ENCODE measurements at regions not wholly inside any gene's neighbourhood (a gene's known extent, or its start where the extent isn't known, plus 50 kb on each side); places are given as distances from the start of the nearest gene placed in this dataset.

DNA sequence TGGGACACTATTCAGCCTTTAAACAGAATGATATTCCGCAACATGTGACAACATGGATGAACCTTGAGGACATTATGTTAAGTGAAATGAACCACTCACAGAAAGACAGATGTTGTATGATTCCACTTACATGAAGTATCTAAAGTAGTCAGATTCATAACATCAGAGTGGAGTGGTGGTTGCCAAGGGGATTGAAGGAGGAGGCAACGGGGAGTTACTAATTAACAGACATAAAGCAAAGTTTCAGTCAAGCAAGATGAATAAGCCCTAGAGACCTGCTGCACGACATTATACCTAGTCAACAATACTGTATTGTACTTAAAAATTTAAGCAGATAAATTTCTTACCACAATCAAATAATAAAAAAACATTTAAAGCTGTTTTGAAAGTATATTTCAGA lies 105.0 kb upstream of the NR0B1 start:
- DNase-seq = peak; percentile 7

DNA sequence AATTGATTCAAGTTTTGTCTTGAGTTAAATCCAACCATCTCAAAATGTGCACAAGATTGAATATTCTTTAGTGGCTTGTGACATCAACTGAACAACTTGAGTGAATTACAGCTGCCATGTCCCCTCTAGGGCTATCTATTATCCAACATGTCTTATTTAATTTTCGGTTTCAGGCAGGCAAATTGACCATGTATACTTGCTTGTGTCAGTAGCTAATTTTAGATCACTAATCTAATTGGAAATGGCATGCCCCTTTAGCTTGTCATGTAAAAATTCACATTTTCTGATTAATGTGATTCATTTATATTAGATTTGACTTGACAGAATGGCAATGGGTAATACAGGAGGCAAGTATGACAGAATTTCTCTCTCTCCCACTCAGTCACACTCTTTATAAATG lies 93.2 kb upstream of the NR0B1 start:
- no peak for DNase-seq

GRCh38 chrX:30388325-30388724 lies 79.1 kb upstream of the NR0B1 start:
- no peak for DNase-seq

DNA sequence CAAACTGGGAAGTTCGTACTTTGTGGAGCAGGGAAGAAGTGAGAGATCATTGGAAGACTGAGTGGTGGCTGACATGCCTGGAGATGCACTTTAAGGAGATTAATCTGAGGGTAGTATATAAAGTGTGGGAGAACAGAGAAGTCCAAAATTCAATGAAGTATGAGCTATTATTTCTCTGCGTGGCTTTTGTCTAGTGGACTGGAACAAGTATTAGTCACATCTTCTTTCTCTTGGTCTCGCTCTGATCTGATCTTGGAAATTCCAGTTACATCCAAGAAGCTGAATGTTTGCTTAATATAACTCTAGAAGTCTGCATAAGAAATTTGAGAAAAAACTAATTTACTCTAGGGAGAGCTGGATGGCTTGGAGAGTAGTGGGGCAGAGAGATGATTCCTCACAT lies 64.8 kb upstream of the NR0B1 start:
- DNase-seq = no peak

GRCh38 chrX:30373479-30373878 lies 64.3 kb upstream of the NR0B1 start:
- DNase-seq = no peak

- no peak for DNase-seq
Observed at GRCh38 chrX:30364229-30364628, 55.0 kb upstream of the NR0B1 start.

All from NCI-H524 treated with DMSO at 0.1 percent for 48 hours (cell line).